H4 (cell line): ENCODE measurements at regions not wholly inside any gene's neighbourhood (a gene's known extent, or its start where the extent isn't known, plus 50 kb on each side); places are given as distances from the start of the nearest gene placed in this dataset.
A peak's percentile ranks its signal among the peaks of the same experiment; 100 is the strongest.
"Not testable (repeated sequence)": the region's sequence is repeated elsewhere in the genome, so short reads cannot be mapped to it uniquely, and the experiment has no call there.

ENCODE experiments used
- DNase-seq: peaks from one replicate; pipeline ENCODE4 v3.0.0-alpha.2; 2015; ENCODE audit warnings: low spot score

- DNase-seq, result no peak
Measured at GRCh38 chr6:93183531-93183972, 235.8 kb downstream of the EPHA7 start.

- no peak for DNase-seq
Measured at GRCh38 chr6:93182938-93183479, 236.3 kb downstream of the EPHA7 start.

DNA sequence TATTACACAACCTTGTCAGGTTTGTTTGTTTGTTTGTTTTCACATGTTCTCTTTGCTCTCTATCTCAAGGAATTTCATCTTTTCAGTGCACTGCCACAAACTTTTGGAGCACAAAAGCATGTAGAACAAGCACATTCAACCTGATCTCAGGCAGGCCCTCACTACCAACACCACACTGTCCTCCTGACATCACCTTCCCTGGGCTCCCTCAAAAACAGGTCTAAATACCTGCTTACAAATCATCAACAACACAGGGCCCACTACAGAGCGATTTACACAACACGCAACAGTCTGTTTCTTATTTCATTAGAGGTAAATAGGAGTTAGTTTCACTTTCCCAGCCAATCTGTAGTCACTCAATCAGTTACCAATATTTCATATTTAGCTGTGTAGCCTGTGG, 241.4 kb downstream of the EPHA7 start:
- DNase-seq, result no peak

- no peak for DNase-seq
Measured at GRCh38 chr6:93177438-93177837, 241.9 kb downstream of the EPHA7 start.

DNA sequence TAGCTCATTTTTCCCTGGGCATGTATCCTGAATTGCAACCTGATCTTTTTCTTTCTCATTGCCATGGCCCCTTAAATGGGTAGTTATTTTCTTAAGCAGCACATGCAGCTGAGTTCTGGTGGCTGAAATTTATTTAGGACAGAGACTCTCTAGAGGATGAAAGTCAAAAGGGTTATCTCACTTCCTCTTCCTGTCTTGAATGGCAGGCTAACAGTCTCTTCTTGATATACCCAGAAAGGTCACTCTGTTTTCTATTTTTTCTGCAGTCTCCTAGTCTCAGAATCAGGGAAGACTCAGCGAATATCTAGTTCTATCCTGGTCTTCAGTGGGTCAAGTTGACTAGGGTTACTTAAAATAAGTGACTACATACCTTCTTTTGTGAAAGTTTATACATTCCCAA, 243.3 kb downstream of the EPHA7 start:
- no peak for DNase-seq

DNA sequence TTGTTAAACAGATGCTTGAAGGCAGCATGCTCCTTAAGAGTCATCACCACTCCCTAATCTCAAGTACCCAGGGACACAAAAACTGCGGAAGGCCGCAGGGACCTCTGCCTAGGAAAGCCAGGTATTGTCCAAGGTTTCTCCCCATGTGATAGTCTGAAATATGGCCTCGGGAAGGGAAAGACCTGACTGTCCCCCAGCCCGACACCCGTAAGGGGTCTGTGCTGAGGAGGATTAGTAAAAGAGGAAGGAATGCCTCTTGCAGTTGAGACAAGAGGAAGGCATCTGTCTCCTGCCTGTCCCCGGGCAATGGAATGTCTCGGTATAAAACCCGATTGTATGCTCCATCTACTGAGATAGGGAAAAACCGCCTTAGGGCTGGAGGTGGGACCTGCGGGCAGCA, 245.8 kb downstream of the EPHA7 start:
- DNase-seq, result not testable (repeated sequence)

GRCh38 chr6:93165850-93166430, 253.4 kb downstream of the EPHA7 start:
- no peak for DNase-seq

GRCh38 chr6:93164781-93165180, 254.6 kb downstream of the EPHA7 start:
- DNase-seq, result no peak

- peak; percentile 5 for DNase-seq
Measured at GRCh38 chr6:93163146-93163545, 256.2 kb downstream of the EPHA7 start.

GRCh38 chr6:93139408-93140081, 279.8 kb downstream of the EPHA7 start:
- no peak for DNase-seq

DNA sequence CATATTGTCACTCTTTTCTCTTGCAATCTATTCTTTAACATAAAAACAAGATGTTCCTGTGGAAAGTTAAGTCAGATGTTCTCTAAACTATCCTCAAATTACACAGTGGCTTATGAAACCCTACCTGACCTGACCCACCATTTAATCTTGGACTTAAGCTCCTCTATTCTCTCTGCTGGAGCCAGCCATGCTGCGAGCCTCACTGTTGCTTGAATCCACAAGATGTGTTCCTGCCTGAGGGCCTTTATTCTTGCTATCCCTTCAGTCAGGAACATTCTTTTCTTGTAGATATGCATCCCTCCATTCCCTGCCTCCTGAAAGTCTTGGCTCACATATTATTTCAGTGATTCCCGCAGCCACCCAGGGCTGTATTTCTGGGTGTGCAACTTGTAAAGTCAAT, 283.2 kb downstream of the EPHA7 start:
- no peak for DNase-seq

DNA sequence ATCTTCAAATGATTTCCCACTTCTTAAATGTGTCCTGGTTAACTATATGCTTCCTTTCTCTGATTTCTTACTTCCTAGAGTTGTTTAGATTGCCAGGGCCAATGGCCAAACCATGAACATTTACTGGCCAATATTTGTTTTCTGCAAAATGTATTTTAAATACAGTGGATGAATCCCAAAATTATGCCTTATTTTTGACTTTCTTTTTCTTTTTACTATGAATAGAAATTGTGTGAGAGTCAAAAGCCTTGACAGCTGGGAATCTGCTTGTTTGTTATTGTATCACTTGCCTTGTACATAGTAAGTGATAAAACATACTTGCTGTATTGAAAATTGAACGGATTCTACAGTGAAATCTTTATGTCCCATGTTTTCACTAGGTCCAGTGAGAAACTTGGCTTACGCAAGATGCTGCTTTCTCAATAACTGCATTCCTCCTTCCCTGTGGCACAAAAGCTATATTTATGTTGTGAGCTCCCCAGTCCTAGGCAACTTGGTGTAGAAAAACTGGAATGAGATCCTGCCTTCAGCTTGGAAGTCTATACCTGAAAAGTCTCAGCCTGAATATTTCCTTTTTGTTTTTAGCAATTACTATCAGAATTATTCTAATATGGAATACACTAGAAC, 295.2 kb downstream of the EPHA7 start:
- no peak for DNase-seq

DNA sequence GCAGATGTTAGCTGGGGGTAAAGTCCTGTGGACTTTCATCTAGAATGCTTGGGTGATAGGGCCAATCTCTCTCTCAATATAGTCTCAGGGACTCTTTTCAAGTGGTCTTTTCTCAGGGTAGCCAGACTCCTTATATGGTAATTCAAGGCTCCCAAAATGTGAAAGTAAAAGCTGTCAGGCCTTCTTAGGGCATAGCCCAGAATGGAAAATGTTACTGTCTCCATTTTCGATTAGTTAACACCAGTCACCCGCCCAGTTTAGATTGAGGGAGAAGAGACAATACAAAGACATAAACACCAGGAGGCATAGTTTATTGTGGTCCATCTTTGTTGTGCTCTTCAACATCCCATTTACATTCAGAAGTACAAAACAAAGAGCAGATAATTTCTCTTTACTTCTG, 295.8 kb downstream of the EPHA7 start:
- DNase-seq, result no peak

DNA sequence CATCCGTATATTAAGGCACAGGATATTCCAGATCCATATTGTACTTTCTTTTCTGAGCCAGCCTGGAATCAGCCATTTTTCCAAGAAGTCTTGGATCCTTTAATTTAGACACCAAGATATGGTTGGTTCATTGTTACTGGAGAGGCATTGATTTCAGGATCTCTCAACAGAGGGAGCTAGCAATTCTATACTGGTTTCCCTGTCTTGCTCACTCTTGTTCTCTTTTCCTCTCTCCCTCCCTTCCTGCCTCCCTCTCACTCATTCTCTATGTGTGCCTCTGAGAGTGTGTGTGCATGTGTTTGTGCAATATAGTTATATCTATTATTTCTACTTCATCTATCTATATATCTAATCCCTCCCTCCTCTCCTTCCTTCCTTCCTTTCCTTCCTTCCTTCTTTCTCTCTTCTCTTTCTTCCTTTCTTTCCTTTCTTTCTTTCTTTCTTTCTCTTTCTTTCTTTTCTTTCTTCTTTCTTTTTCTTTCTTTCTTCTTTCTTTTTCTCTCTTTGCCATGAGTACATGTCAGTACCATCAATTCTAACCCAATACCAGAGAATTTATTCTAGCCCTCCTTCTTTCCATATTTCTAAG, 299.1 kb downstream of the EPHA7 start:
- DNase-seq, result no peak

DNA sequence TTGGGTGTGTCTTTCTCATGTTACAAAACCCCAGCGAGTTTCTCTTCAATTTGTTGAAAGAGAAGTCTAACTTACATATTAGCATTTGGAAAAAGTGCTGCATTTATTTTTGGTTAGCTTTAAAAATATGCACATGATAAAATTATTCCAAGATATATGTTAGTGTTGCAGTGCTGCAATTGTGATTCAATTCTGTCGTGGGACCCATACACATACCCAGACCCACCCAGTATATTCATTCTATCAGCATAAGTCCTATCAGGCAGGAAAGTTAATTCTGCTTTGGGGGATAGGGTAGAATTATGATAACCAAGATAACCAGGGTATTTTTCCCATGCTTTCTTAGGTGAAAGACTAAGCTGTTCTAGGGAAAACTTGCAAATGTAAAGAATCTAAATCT, 313.5 kb downstream of the EPHA7 start:
- no peak for DNase-seq

- DNase-seq, result peak; percentile 79
Measured at GRCh38 chr6:93105017-93105416, 314.3 kb downstream of the EPHA7 start.

GRCh38 chr6:93104195-93104817, 315.1 kb downstream of the EPHA7 start:
- peak; percentile 7 for DNase-seq

GRCh38 chr6:93088621-93089501, 330.5 kb downstream of the EPHA7 start:
- DNase-seq, result no peak

DNA sequence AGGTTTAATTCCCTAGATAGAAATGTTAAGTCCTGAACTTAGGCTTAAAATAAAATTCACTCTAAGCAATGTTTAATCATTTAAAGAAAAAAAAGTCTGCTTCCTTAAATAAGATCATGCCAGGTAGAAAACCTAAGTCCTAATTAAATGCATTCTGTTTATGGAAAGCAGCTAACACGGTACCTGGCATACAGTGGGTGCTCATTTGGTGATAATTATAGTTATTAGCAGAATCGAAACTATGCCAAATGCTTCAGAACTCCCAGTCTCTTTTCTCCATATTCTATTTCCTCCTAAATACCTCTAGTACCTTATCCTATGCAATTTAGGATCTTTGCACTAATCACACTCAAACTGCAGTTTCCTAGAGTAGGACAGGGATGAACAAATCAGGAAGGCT, 331.8 kb downstream of the EPHA7 start:
- no peak for DNase-seq

GRCh38 chr6:93086351-93086750, 333.0 kb downstream of the EPHA7 start:
- no peak for DNase-seq
